UCSD-AML1 (cell line): ENCODE measurements at regions not wholly inside any gene's neighbourhood (a gene's known extent, or its start where the extent isn't known, plus 50 kb on each side); places are given as distances from the start of the nearest gene placed in this dataset.

ENCODE experiments used
- DNase-seq: peaks from one replicate; lab custom pipeline; 2025; ENCODE audit not compliant: unreplicated experiment; lab: John Stamatoyannopoulos, UW

DNA sequence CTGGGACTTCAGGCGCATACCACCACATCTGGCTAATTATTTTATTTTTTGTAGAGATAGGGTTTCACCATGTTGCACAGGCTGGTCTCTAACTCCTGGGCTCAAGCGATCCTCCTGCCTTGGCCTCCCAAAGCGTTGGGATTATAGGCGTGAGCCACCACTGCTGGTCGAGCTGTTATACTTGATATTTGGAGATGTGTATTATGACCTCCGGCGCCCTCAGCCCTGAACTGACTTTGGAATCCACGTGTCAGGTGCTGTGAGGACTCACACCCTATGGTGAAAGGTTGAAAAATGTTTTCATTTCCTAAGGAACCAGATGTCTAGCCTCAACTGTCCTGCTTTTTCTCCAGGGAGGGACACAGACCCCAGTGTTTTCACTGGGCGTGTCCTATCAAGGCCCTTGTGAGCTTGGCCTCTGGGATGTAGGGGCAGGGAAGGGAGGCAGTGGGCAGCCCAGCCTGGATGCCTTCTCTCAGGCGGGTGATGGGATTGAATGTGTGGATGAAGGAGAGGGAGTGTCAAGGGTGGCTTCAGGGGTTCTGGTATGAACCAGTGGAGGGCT lies 56.4 kb upstream of the HAAO start:
- DNase-seq: no peak

- no peak for DNase-seq
Measured at GRCh38 chr2:42848265-42848664, 55.9 kb upstream of the HAAO start.

- DNase-seq: no peak
Measured at GRCh38 chr2:42847596-42848151, 55.3 kb upstream of the HAAO start.

- DNase-seq: no peak
Measured at GRCh38 chr2:42846932-42847595, 54.7 kb upstream of the HAAO start.

DNA sequence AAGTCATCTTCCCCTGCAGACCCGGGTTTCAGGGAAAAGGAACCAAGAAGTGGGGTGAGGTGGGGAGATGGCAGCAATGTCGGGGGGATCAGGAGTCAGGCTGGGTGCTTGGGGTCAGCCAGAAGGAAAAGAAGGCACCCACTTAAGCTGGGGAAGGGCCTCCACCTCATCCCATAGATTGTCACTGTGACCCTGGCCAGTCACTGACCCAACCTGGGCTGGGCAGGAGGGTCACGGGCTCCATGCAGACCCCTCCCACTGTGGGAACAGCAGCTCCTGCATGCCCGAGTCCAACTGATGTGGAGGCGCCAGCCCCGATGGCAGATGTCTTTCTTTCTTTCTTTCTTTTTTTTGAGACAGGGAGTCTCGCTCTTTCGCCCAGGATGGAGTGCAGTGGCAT lies 53.6 kb upstream of the HAAO start:
- DNase-seq: no peak

GRCh38 chr2:42844901-42845821 lies 52.8 kb upstream of the HAAO start:
- DNase-seq: no peak

GRCh38 chr2:42844366-42844765 lies 52.0 kb upstream of the HAAO start:
- DNase-seq: no peak

DNA sequence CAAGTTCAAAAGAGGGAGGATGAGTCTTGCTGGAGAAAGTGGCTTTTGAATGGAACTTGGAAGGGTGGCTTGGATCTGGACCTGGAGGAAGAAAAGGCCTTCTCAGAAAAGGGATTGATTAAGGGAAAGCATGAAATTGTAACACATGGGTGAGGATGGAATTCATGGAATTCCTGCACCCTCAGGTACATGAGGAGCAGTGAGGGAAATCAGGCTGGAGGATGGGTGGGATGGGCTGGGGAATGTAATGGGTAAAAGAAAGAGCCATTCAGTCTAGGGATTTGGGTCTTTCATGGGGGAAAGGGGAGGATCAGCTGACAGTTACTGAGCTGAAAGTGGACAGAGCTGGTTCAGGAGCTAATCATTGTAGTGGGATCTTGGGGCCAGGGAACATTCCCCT lies 51.2 kb upstream of the HAAO start:
- DNase-seq: no peak

DNA sequence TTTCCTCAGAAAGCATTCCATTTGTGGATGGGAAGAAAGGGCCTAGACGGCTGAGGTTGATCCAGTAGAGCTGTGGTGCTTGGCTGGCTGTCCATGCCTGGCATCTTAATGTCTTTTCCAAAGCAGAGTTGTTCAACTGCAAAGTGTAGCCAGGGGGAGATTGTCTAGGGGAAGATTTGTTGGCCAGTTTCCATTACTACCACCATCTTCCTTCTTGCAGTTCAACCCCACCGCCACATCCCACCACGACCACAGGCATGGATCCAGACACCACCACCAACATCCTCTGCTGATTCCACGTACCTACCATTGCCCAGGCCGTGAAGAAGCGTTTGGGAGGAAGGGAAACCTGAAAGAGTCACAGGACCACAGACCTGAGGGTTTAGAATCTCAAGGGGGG lies 50.7 kb upstream of the HAAO start:
- DNase-seq: no peak

DNA sequence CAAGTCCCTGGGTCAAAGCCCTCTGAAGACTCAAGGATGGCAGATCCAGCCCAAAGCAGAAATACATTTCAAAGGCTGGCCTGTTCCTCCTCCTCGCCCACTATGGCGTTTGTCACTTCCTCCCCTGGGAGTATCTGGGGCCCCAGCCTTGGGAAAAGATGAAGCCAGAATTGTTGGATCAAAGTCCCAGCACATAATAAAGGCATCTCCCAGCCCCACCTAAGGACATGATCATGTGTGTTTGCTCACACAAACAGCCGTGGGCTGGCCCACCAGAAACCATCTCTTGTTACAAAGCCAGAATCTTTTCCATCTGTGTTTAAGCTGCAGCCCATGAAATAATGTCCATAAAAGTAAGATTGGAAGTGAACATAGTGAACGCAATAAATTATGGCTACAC lies 50.1 kb upstream of the HAAO start:
- no peak for DNase-seq
